ENCODE measurements at regions not wholly inside any gene's neighbourhood (a gene's known extent, or its start where the extent isn't known, plus 50 kb on each side); places are given as distances from the start of the nearest gene placed in this dataset.
A peak's percentile ranks its signal among the peaks of the same experiment; 100 is the strongest.
"Not testable (repeated sequence)": the region's sequence is repeated elsewhere in the genome, so short reads cannot be mapped to it uniquely, and the experiment has no call there.

GRCh38 chr13:65260946-65261891 lies 1968.9 kb downstream of the PCDH9 start:
- H3K4me3 ChIP-seq (ENCODE audit: low read depth, low read length), result no peak overlapping the region
- TF ChIP-seq CTCF (IDR thresholded peaks at IDR 0.05; ENCODE audit: low read depth, low read length, missing control alignments), result no peak
- in situ Hi-C loops (cut with HindIII; ENCODE audit: low sequenced_read_pairs), result no loop called here
- no peak for DNase-seq (ENCODE audit: low read depth)

DNA sequence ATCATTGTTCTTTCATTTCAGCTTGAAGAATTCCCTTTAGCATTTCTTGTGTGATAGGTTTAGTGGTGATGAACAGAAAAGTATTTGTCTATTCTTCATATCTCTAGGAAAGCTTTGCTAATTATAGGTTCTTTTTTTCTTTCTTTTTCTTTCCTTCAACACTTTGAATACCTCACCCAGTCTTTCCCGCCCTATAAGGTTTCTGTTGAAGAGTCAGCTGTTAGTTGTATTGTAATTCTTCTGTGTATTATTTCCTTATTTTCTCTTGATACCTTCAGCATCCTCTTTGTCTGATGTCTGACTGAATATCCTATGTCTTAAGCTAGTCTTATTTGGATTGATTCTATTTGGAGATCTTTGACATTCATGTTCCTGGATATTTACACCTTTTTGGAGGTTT lies 1989.4 kb downstream of the PCDH9 start:
- TF ChIP-seq CTCF (IDR thresholded peaks at IDR 0.05; ENCODE audit: low read depth, low read length, missing control alignments), result no peak
- H3K4me3 ChIP-seq (ENCODE audit: low read depth, low read length), result no peak overlapping the region
- no peak for DNase-seq (ENCODE audit: low read depth)
- in situ Hi-C loops (cut with HindIII; ENCODE audit: low sequenced_read_pairs), result no loop called here

GRCh38 chr13:65236841-65237418 lies 1993.2 kb downstream of the PCDH9 start:
- no peak for TF ChIP-seq CTCF (IDR thresholded peaks at IDR 0.05; ENCODE audit: low read depth, low read length, missing control alignments)
- in situ Hi-C loops (cut with HindIII; ENCODE audit: low sequenced_read_pairs), result no loop called here
- no peak overlapping the region for H3K4me3 ChIP-seq (ENCODE audit: low read depth, low read length)
- DNase-seq (ENCODE audit: low read depth), result no peak

GRCh38 chr13:65217471-65217995 lies 2012.6 kb downstream of the PCDH9 start:
- in situ Hi-C loops (cut with HindIII; ENCODE audit: low sequenced_read_pairs), result no loop called here
- no peak overlapping the region for H3K4me3 ChIP-seq (ENCODE audit: low read depth, low read length)
- no peak for TF ChIP-seq CTCF (IDR thresholded peaks at IDR 0.05; ENCODE audit: low read depth, low read length, missing control alignments)
- DNase-seq (ENCODE audit: low read depth), result no peak

GRCh38 chr13:65202845-65203244 lies 2027.3 kb downstream of the PCDH9 start:
- TF ChIP-seq CTCF (IDR thresholded peaks at IDR 0.05; ENCODE audit: low read depth, low read length, missing control alignments), result peak; percentile 3
- DNase-seq (ENCODE audit: low read depth); in situ Hi-C loops (cut with HindIII; ENCODE audit: low sequenced_read_pairs); H3K4me3 ChIP-seq (ENCODE audit: low read depth, low read length): not testable (repeated sequence)

- in situ Hi-C loops (cut with HindIII; ENCODE audit: low sequenced_read_pairs), result no loop called here
- no peak for TF ChIP-seq CTCF (IDR thresholded peaks at IDR 0.05; ENCODE audit: low read depth, low read length, missing control alignments)
- H3K4me3 ChIP-seq (ENCODE audit: low read depth, low read length), result no peak overlapping the region
- DNase-seq (ENCODE audit: low read depth), result peak; percentile 1
Observed at GRCh38 chr13:65188721-65189120, 2041.4 kb downstream of the PCDH9 start.
